ENCODE measurements at regions not wholly inside any gene's neighbourhood (a gene's known extent, or its start where the extent isn't known, plus 50 kb on each side); places are given as distances from the start of the nearest gene placed in this dataset.

DNA sequence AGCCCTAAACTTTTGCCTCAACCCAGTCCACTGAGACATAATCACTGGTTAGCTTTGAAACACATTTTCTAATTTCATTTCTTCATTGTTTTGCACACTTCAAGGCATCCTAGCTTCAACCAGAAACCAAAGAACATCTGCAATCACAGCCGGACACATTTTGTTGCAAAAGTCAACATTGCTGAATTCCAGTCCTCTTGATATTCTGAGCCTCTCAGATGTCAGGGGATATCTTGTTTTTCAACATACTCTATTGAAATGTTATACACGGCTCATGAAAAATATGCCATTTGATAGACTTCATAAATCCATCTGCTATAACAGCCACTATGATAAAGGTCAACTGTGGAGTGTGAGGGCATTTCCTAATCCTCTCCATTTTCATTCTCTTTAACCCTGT is 241.6 kb upstream of the PUDP start:
- intact Hi-C loops (cut with micrococcal nuclease): no loop called here
- POLR2A ChIA-PET: no interaction called here
- DNase-seq (ENCODE audit: unreplicated experiment): no peak
- H3K9me3 Mint-ChIP-seq (ENCODE audit: unreplicated experiment): peaks cover 8% of the 10 kb centered on the region
- H3K4me1 Mint-ChIP-seq (ENCODE audit: insufficient read depth, unreplicated experiment): peaks cover 6% of the 10 kb centered on the region
- BruUV-seq (replicated peaks): no TSS peak
- H3K4me3 Mint-ChIP-seq (ENCODE audit: unreplicated experiment): no peak overlapping the region
- H3K27me3 Mint-ChIP-seq (ENCODE audit: insufficient read depth, unreplicated experiment): no peaks in the 10 kb centered on the region
- H3K36me3 Mint-ChIP-seq (ENCODE audit: insufficient read depth, unreplicated experiment): no peaks in the 10 kb centered on the region
- CTCF ChIA-PET: interaction anchor here (0.6 kb wide), 1 partner anchor 28 kb away, joined by 3 read pairs; no protein-coding TSS in a partner anchor
- no peak overlapping the region for H3K27ac Mint-ChIP-seq (ENCODE audit: low read depth, unreplicated experiment)
- TF ChIP-seq, protein P1, sequence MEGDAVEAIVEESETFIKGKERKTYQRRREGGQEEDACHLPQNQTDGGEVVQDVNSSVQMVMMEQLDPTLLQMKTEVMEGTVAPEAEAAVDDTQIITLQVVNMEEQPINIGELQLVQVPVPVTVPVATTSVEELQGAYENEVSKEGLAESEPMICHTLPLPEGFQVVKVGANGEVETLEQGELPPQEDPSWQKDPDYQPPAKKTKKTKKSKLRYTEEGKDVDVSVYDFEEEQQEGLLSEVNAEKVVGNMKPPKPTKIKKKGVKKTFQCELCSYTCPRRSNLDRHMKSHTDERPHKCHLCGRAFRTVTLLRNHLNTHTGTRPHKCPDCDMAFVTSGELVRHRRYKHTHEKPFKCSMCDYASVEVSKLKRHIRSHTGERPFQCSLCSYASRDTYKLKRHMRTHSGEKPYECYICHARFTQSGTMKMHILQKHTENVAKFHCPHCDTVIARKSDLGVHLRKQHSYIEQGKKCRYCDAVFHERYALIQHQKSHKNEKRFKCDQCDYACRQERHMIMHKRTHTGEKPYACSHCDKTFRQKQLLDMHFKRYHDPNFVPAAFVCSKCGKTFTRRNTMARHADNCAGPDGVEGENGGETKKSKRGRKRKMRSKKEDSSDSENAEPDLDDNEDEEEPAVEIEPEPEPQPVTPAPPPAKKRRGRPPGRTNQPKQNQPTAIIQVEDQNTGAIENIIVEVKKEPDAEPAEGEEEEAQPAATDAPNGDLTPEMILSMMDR (IDR thresholded peaks at IDR 0.05; ENCODE audit: unreplicated experiment): no peak

DNA sequence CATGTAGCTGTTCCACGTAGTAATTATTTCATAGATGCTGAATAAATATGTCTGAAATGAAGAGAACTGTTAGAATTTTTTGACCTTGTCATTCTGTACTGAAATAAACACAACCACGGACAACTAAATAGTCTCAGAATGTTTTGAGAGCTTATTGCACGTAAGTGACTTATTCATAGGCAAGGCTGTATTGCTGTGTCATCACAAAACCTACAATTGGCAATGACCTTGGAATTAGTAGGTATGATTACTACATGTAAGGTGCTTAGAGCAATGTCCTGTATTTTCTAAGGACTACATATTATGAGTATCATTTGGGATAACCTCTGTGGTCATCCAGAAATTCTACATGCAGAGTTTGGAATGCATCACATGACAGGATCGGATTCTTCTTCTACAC is 237.2 kb upstream of the PUDP start:
- TF ChIP-seq, protein P1 (IDR thresholded peaks at IDR 0.05; ENCODE audit: unreplicated experiment): no peak
- CTCF ChIA-PET: interaction anchor here (0.6 kb wide), 1 partner anchor 170 kb away, joined by 3 read pairs; no protein-coding TSS in a partner anchor
- Mint-ChIP-seq H3K27me3 (ENCODE audit: insufficient read depth, unreplicated experiment) (no peaks in the 10 kb centered on the region), H3K4me3 (ENCODE audit: unreplicated experiment) (no peak overlapping the region), H3K27ac (ENCODE audit: low read depth, unreplicated experiment) (no peak overlapping the region), H3K36me3 (ENCODE audit: insufficient read depth, unreplicated experiment) (no peaks in the 10 kb centered on the region), H3K4me1 (ENCODE audit: insufficient read depth, unreplicated experiment) (no peaks in the 10 kb centered on the region), H3K9me3 (ENCODE audit: unreplicated experiment) (no peaks in the 10 kb centered on the region)
- intact Hi-C loops (cut with micrococcal nuclease): no loop called here
- no TSS peak for BruUV-seq (replicated peaks)
- DNase-seq (ENCODE audit: unreplicated experiment): no peak
- POLR2A ChIA-PET: no interaction called here

DNA sequence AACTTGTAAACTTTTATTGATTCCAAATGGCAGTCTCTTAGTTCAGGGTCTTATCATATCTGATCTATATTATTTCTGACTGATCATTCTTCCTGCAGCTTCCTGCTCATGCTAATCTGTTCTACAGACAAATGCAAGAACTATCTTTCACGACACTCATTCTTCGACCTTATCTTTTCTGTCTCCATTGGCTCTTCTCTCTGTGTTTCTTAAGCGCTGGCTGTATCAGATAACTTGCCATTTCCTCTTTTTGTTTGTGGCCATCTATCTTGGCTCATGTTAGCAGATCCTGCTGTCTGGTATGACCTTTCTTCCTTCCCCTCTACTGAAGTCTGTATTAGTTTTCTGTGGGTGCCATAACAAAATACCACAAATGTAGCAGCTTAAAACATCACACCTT is 230.5 kb upstream of the PUDP start:
- ChIA-PET CTCF (interaction anchor here (0.7 to 1.0 kb wide), 2 partner anchors 166 to 546 kb away, joined by 3 to 5 read pairs; no protein-coding TSS in a partner anchor), POLR2A (no interaction called here)
- H3K27me3 Mint-ChIP-seq (ENCODE audit: insufficient read depth, unreplicated experiment): no peaks in the 10 kb centered on the region
- H3K4me3 Mint-ChIP-seq (ENCODE audit: unreplicated experiment): no peak overlapping the region
- H3K4me1 Mint-ChIP-seq (ENCODE audit: insufficient read depth, unreplicated experiment): peaks cover 5% of the 10 kb centered on the region
- intact Hi-C loops (cut with micrococcal nuclease): loop anchor here (10.0 kb wide), 1 partner anchor 136 kb away; no protein-coding TSS in a partner anchor
- no peak overlapping the region for H3K27ac Mint-ChIP-seq (ENCODE audit: low read depth, unreplicated experiment)
- peaks cover 13% of the 10 kb centered on the region for H3K9me3 Mint-ChIP-seq (ENCODE audit: unreplicated experiment)
- DNase-seq (ENCODE audit: unreplicated experiment): no peak
- no TSS peak for BruUV-seq (replicated peaks)
- no peaks in the 10 kb centered on the region for H3K36me3 Mint-ChIP-seq (ENCODE audit: insufficient read depth, unreplicated experiment)
- TF ChIP-seq, protein P1 (IDR thresholded peaks at IDR 0.05; ENCODE audit: unreplicated experiment): no peak

DNA sequence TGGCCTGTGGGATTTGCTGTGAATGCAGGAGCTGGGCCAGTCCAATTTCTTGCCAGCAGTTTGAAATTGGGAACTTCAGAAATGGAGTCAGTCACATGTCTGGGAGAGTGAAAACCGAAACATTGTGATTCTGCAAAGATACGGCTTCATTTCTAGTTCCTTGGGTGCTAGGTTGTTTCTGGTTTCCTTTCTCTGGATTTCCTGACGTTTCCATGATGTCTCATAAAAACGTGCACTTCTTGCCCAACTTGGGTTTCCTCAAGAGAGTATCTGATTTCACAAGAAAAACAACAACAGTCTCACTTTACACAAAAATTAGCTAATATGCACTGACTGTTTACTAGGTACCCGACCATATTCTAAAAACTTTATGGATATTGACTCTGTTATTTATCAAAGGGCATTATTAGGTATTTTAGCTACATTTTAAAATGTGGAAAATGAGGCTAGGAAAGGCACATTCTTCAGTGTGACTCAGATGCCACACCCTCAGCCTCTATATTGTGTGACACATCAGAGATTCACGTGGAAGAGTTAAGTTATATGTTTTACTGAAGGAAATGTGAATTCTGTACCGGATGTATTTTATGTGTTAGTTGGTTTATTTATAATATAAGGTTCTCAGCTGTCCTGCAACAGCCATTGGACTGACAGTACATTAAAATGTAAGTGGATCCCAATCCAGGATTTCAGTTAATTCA is 225.0 kb upstream of the PUDP start:
- TSS peak; percentile 34 for BruUV-seq (replicated peaks)
- Mint-ChIP-seq H3K36me3 (ENCODE audit: insufficient read depth, unreplicated experiment) (no peaks in the 10 kb centered on the region), H3K4me1 (ENCODE audit: insufficient read depth, unreplicated experiment) (peaks cover 13% of the 10 kb centered on the region), H3K4me3 (ENCODE audit: unreplicated experiment) (no peak overlapping the region), H3K27me3 (ENCODE audit: insufficient read depth, unreplicated experiment) (no peaks in the 10 kb centered on the region), H3K27ac (ENCODE audit: low read depth, unreplicated experiment) (peak overlapping the region; percentile 94), H3K9me3 (ENCODE audit: unreplicated experiment) (peaks cover 4% of the 10 kb centered on the region)
- CTCF ChIA-PET: interaction anchor here (0.6 to 1.0 kb wide), 2 partner anchors 43 to 78 kb away, joined by 3 to 4 read pairs; no protein-coding TSS in a partner anchor
- TF ChIP-seq, protein P1 (IDR thresholded peaks at IDR 0.05; ENCODE audit: unreplicated experiment): no peak
- POLR2A ChIA-PET: interaction anchor here (1.2 kb wide), 1 partner anchor 40 kb away, joined by 3 read pairs; no protein-coding TSS in a partner anchor
- peak; percentile 88 for DNase-seq (ENCODE audit: unreplicated experiment)
- intact Hi-C loops (cut with micrococcal nuclease): loop anchor here (2.0 to 10.0 kb wide), 3 partner anchors 74 to 216 kb away; no protein-coding TSS in a partner anchor

Measured in MCF 10A (cell line).